ENCODE measurements at regions not wholly inside any gene's neighbourhood (a gene's known extent, or its start where the extent isn't known, plus 50 kb on each side); places are given as distances from the start of the nearest gene placed in this dataset.

GRCh38 chr17:54848368-54848987 is 52.2 kb upstream of the TOM1L1 start:
- TF ChIP-seq EP300 (IDR thresholded peaks at IDR 0.05) (no peak), CTCF (IDR thresholded peaks at IDR 0.05) (no peak), POLR2AphosphoS5 (IDR thresholded peaks at IDR 0.05) (no peak), POLR2A (IDR thresholded peaks at IDR 0.05) (no peak)
